GM18907 (cell line): ENCODE measurements at regions not wholly inside any gene's neighbourhood (a gene's known extent, or its start where the extent isn't known, plus 50 kb on each side); places are given as distances from the start of the nearest gene placed in this dataset.
"Not testable (repeated sequence)": the region's sequence is repeated elsewhere in the genome, so short reads cannot be mapped to it uniquely, and the experiment has no call there.

Experiments used
- ATAC-seq: cut with Tn5 transposase; IDR thresholded peaks from one replicate; pipeline ENCODE4 v1.9.1; 2021; ENCODE audit warnings: mild to moderate bottlenecking, moderate library complexity; ENCODE audit not compliant: unreplicated experiment

- no peak for ATAC-seq
These were observed 75.5 kb upstream of the RIMS1 start for GRCh38 chr6:71810880-71811279.

GRCh38 chr6:71822625-71823024 lies 63.7 kb upstream of the RIMS1 start:
- ATAC-seq = no peak

GRCh38 chr6:71832110-71832764 lies 54.1 kb upstream of the RIMS1 start:
- ATAC-seq = not testable (repeated sequence)
